Lower lobe of right lung (tissue), 2 donors: ENCODE measurements at regions not wholly inside any gene's neighbourhood (a gene's known extent, or its start where the extent isn't known, plus 50 kb on each side); places are given as distances from the start of the nearest gene placed in this dataset.

Source experiments
- ATAC-seq, 2 donors: fragments of 200-7000 bp; cut with Tn5 transposase; one replicate each; pipeline ENCODE4 v1.9.1; 2020 to 2022; ENCODE audit warnings: mild to moderate bottlenecking in 2 of 2, moderate library complexity in 2 of 2
- DNase-seq: peaks from one replicate; pipeline ENCODE4 v3.0.0-alpha.2; 2020
- H3K27ac ChIP-seq: fragments of 200-600 bp; one replicate; pipeline ENCODE4 v1.8.0; 2022
- H3K27me3 ChIP-seq: fragments of 200-600 bp; one replicate; pipeline ENCODE4 v1.8.0; 2022; ENCODE audit warnings: low read depth
- H3K36me3 ChIP-seq: fragments of 200-600 bp; one replicate; pipeline ENCODE4 v1.8.0; 2022; ENCODE audit warnings: mild to moderate bottlenecking
- H3K4me1 ChIP-seq: fragments of 200-600 bp; one replicate; pipeline ENCODE4 v1.8.0; 2022
- H3K4me3 ChIP-seq: fragments of 200-600 bp; one replicate; pipeline ENCODE4 v1.8.0; 2022; ENCODE audit warnings: mild to moderate bottlenecking
- H3K9me3 ChIP-seq: fragments of 200-600 bp; one replicate; pipeline ENCODE4 v1.8.0; 2022
- intact Hi-C: fragments of 100-400 bp; cut with DNase I; formaldehyde crosslinking; loops from one replicate; pipeline ENCODE4 v1.11.0; 2022
- TF ChIP-seq, protein P1 (sequence below): fragments of 200-600 bp; IDR thresholded peaks from one replicate; pipeline ENCODE4 v1.8.0; 2022; ENCODE audit warnings: antibody characterized with exemption, mild to moderate bottlenecking
- donor health status: DM: no; HTN: yes; CAD: no; lungs with severe emphysema.

- ATAC-seq = no peak
- H3K9me3 ChIP-seq = no peaks in the 10 kb centered on the region
- intact Hi-C loops = no loop called here
- no peak overlapping the region for H3K4me3 ChIP-seq
- TF ChIP-seq, protein P1, sequence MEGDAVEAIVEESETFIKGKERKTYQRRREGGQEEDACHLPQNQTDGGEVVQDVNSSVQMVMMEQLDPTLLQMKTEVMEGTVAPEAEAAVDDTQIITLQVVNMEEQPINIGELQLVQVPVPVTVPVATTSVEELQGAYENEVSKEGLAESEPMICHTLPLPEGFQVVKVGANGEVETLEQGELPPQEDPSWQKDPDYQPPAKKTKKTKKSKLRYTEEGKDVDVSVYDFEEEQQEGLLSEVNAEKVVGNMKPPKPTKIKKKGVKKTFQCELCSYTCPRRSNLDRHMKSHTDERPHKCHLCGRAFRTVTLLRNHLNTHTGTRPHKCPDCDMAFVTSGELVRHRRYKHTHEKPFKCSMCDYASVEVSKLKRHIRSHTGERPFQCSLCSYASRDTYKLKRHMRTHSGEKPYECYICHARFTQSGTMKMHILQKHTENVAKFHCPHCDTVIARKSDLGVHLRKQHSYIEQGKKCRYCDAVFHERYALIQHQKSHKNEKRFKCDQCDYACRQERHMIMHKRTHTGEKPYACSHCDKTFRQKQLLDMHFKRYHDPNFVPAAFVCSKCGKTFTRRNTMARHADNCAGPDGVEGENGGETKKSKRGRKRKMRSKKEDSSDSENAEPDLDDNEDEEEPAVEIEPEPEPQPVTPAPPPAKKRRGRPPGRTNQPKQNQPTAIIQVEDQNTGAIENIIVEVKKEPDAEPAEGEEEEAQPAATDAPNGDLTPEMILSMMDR = no peak
- no peak overlapping the region for H3K27ac ChIP-seq
- no peaks in the 10 kb centered on the region for H3K36me3 ChIP-seq
- no peaks in the 10 kb centered on the region for H3K27me3 ChIP-seq
- no peaks in the 10 kb centered on the region for H3K4me1 ChIP-seq
- no peak for DNase-seq
Measured at GRCh38 chr6:85798931-85799652, 156.4 kb upstream of the SYNCRIP start.

DNA sequence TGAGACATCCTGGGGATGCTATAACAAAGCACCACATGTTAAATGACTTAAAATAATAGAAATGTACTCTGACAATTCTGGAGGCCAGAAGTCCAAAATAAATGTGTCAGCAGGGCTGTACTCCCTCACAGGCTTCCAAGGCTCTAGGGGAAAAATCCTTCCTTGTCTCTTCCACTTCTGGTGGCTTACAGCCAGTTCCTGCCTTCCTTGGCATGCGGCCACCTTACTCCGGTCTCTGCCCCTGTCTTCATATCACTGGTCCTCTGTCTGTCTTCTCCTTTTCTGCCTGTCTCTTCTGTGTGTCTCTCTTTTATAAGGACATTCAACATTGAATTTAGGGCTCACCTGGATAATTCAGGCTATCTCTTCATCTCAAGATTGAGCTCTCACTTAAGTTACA is 155.3 kb upstream of the SYNCRIP start:
- TF ChIP-seq, protein P1 = no peak
- no peaks in the 10 kb centered on the region for H3K9me3 ChIP-seq
- intact Hi-C loops = no loop called here
- DNase-seq = no peak
- H3K4me3 ChIP-seq = no peak overlapping the region
- no peaks in the 10 kb centered on the region for H3K36me3 ChIP-seq
- H3K27me3 ChIP-seq = no peaks in the 10 kb centered on the region
- no peaks in the 10 kb centered on the region for H3K4me1 ChIP-seq
- no peak for ATAC-seq
- no peak overlapping the region for H3K27ac ChIP-seq

DNA sequence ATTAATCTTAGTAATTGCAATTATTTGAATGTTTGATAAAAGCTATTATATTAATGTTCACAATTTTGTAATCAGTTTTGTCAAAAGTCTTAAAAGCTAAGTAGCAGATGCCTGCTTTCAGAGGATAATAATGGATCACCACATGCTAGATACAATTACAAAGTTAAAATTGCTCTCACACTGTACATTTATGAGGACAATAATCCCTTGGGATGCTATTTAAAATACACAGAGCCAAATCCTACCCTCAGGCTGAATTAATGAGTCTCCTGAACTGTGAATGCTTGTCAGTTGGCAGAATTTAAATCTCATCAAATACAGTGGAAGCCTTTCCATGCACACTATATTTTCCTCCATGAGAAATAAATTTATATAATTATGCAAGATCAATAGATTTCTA is 153.3 kb upstream of the SYNCRIP start:
- no peak for ATAC-seq
- intact Hi-C loops = no loop called here
- H3K27me3 ChIP-seq = no peaks in the 10 kb centered on the region

DNA sequence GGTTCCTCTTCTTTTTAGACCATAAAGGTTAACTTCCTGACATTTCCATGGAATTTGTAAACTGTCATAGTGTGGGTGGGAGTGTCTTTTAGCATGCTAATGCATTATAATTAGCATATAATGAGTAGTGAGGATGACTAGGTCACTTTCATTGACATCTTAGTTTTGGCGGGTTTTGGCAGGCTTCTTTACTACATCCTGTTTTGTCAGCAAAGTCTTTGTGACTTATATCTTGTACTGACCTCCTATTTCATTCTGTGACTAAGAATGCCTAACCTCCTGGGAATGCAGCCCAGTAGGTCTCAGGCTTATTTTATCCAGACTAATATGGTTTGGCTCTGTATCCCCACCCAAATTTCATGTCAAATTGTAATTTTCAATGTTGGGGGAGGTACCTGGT is 149.6 kb upstream of the SYNCRIP start:
- Histone ChIP-seq H3K36me3 (no peaks in the 10 kb centered on the region), H3K4me3 (no peak overlapping the region), H3K9me3 (no peaks in the 10 kb centered on the region), H3K27me3 (no peaks in the 10 kb centered on the region), H3K27ac (no peak overlapping the region), H3K4me1 (no peaks in the 10 kb centered on the region)
- TF ChIP-seq, protein P1 = no peak
- ATAC-seq (no peak), DNase-seq (no peak)
- intact Hi-C loops = no loop called here

More for the DNA sequence above, 153.3 kb upstream of the SYNCRIP start:
- TF ChIP-seq, protein P1 = no peak
- Histone ChIP-seq H3K9me3 (no peaks in the 10 kb centered on the region), H3K36me3 (no peaks in the 10 kb centered on the region), H3K27ac (no peak overlapping the region), H3K4me1 (no peaks in the 10 kb centered on the region), H3K4me3 (no peak overlapping the region)
- no peak for DNase-seq

- TF ChIP-seq, protein P1 = no peak
- H3K27me3 ChIP-seq = no peaks in the 10 kb centered on the region
- H3K4me3 ChIP-seq = no peak overlapping the region
- intact Hi-C loops = no loop called here
- peaks cover 3% of the 10 kb centered on the region for H3K9me3 ChIP-seq
- no peaks in the 10 kb centered on the region for H3K4me1 ChIP-seq
- no peak overlapping the region for H3K27ac ChIP-seq
- H3K36me3 ChIP-seq = no peaks in the 10 kb centered on the region
- ATAC-seq (no peak), DNase-seq (no peak)
Measured at GRCh38 chr6:85775883-85776282, 133.2 kb upstream of the SYNCRIP start.
